NCI-H1930 (cell line): ENCODE measurements at regions not wholly inside any gene's neighbourhood (a gene's known extent, or its start where the extent isn't known, plus 50 kb on each side); places are given as distances from the start of the nearest gene placed in this dataset.

Experiments used
- DNase-seq, 2 experiments: peaks; one replicate each; lab custom pipeline; 2025; lab: John Stamatoyannopoulos, UW

GRCh38 chr5:58069016-58069705 lies 390.7 kb downstream of the PLK2 start:
- no peak for DNase-seq

GRCh38 chr5:58066557-58066956 lies 393.3 kb downstream of the PLK2 start:
- no peak for DNase-seq

- no peak for DNase-seq
These were observed 393.8 kb downstream of the PLK2 start for GRCh38 chr5:58066076-58066475.

GRCh38 chr5:58064801-58065200 lies 395.1 kb downstream of the PLK2 start:
- no peak for DNase-seq

GRCh38 chr5:58060996-58061395 lies 398.9 kb downstream of the PLK2 start:
- DNase-seq, result no peak

GRCh38 chr5:58057324-58057723 lies 402.6 kb downstream of the PLK2 start:
- DNase-seq, result no peak

- DNase-seq, result no peak
These were observed 403.3 kb downstream of the PLK2 start for GRCh38 chr5:58056546-58056945.

- no peak for DNase-seq
These were observed 405.9 kb downstream of the PLK2 start for GRCh38 chr5:58054018-58054417.

- DNase-seq, result no peak
These were observed 410.9 kb downstream of the PLK2 start for GRCh38 chr5:58048954-58049353.

- DNase-seq, result no peak
These were observed 411.5 kb downstream of the PLK2 start for GRCh38 chr5:58048185-58048925.

- DNase-seq, result no peak
These were observed 413.5 kb downstream of the PLK2 start for GRCh38 chr5:58046371-58046770.

GRCh38 chr5:58044166-58044565 lies 415.7 kb downstream of the PLK2 start:
- no peak for DNase-seq

- no peak for DNase-seq
These were observed 416.6 kb downstream of the PLK2 start for GRCh38 chr5:58043032-58043945.

- DNase-seq, result no peak
These were observed 418.0 kb downstream of the PLK2 start for GRCh38 chr5:58041884-58042283.

GRCh38 chr5:58040846-58041245 lies 419.0 kb downstream of the PLK2 start:
- no peak for DNase-seq

- DNase-seq, result no peak
These were observed 419.8 kb downstream of the PLK2 start for GRCh38 chr5:58040044-58040443.

- no peak for DNase-seq
These were observed 422.0 kb downstream of the PLK2 start for GRCh38 chr5:58037899-58038298.

GRCh38 chr5:58025809-58026208 lies 434.1 kb downstream of the PLK2 start:
- no peak for DNase-seq

GRCh38 chr5:58024151-58024550 lies 435.7 kb downstream of the PLK2 start:
- no peak for DNase-seq

GRCh38 chr5:58022055-58022454 lies 437.8 kb downstream of the PLK2 start:
- DNase-seq, result no peak

- no peak for DNase-seq
These were observed 438.4 kb downstream of the PLK2 start for GRCh38 chr5:58021466-58021865.

GRCh38 chr5:58019614-58020013 lies 440.3 kb downstream of the PLK2 start:
- no peak for DNase-seq

GRCh38 chr5:58018016-58018415 lies 441.9 kb downstream of the PLK2 start:
- DNase-seq, result no peak
